Ishikawa (cell line): ENCODE measurements at regions not wholly inside any gene's neighbourhood (a gene's known extent, or its start where the extent isn't known, plus 50 kb on each side); places are given as distances from the start of the nearest gene placed in this dataset.

Source experiments
- CEBPB ChIP-seq: IDR thresholded peaks from 2 replicates; pipeline ENCODE4 v1.6.1; 2012
- CREB1 ChIP-seq: IDR thresholded peaks from 2 replicates; pipeline ENCODE4 v1.6.1; 2012; ENCODE audit warnings: low read depth
- EGR1 ChIP-seq: IDR thresholded peaks from 2 replicates; pipeline ENCODE4 v1.6.1; 2012
- EP300 ChIP-seq: IDR thresholded peaks from 2 replicates; pipeline ENCODE4 v1.6.1; 2012; ENCODE audit warnings: borderline replicate concordance
- FOXM1 ChIP-seq: IDR thresholded peaks from 2 replicates; pipeline ENCODE4 v1.6.1; 2012; ENCODE audit warnings: low read depth, borderline replicate concordance
- NFIC ChIP-seq: IDR thresholded peaks from 2 replicates; pipeline ENCODE4 v1.6.1; 2012
- RAD21 ChIP-seq: IDR thresholded peaks from 2 replicates; pipeline ENCODE4 v1.6.1; 2012; ENCODE audit warnings: low read depth
- TAF1 ChIP-seq: IDR thresholded peaks from 2 replicates; pipeline ENCODE4 v1.6.1; 2012; ENCODE audit warnings: low read depth, mild to moderate bottlenecking
- TCF12 ChIP-seq: IDR thresholded peaks from 2 replicates; pipeline ENCODE4 v1.6.1; 2012; ENCODE audit warnings: low read depth
- TEAD4 ChIP-seq: IDR thresholded peaks from 2 replicates; pipeline ENCODE4 v1.6.1; 2012
- YY1 ChIP-seq: IDR thresholded peaks from 2 replicates; pipeline ENCODE4 v1.6.1; 2012; ENCODE audit warnings: low read depth
- ZBTB7A ChIP-seq: IDR thresholded peaks from 2 replicates; pipeline ENCODE4 v1.6.1; 2012; ENCODE audit warnings: low read depth
- TF ChIP-seq, protein P1 (sequence below): IDR thresholded peaks from 2 replicates; pipeline ENCODE4 v1.6.1; 2012
- TF ChIP-seq, protein P2 (sequence below): IDR thresholded peaks from 2 replicates; pipeline ENCODE4 v1.6.1; 2012; ENCODE audit warnings: low read depth, mild to moderate bottlenecking
- TF ChIP-seq, protein P3 (sequence below): IDR thresholded peaks from 2 replicates; pipeline ENCODE4 v1.6.1; 2012

DNA sequence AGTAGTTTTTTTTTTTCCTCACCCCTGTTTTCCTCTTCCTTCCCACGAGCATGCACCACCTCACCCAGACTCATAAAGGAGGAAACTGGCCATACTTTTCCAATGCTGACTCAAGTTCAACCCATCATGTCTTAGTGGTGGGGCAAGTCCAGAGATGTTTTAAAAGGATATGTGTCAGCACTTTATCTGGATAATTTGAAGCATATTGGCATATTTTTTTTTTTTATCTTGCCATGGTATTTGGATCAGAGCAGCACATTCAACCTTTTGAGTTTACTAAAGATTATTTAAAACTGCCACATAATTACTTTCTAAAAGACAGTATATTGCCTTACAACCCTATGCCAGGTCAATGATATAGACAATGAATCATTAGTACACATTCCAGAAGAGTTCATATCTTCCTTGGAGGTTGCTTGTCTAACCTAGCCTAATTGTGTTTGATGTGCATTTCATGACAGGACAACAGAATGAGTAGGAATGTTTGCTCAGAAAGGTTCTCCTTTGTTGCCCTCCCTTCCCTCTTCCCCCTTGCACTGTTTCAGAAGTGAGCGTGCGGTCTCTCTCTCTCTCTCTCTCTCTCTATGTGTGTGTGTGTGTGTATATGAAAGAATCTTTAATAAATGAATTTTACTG, 950.7 kb upstream of the FAM98A start:
- TF ChIP-seq CEBPB (no peak), YY1 (no peak), TEAD4 (no peak), NFIC (no peak), TAF1 (no peak), RAD21 (no peak), ZBTB7A (no peak), EP300 (no peak), EGR1 (no peak), CREB1 (no peak), TCF12 (no peak), FOXM1 (no peak)
- TF ChIP-seq, protein P1, sequence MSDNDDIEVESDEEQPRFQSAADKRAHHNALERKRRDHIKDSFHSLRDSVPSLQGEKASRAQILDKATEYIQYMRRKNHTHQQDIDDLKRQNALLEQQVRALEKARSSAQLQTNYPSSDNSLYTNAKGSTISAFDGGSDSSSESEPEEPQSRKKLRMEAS, result no peak
- TF ChIP-seq, protein P2, sequence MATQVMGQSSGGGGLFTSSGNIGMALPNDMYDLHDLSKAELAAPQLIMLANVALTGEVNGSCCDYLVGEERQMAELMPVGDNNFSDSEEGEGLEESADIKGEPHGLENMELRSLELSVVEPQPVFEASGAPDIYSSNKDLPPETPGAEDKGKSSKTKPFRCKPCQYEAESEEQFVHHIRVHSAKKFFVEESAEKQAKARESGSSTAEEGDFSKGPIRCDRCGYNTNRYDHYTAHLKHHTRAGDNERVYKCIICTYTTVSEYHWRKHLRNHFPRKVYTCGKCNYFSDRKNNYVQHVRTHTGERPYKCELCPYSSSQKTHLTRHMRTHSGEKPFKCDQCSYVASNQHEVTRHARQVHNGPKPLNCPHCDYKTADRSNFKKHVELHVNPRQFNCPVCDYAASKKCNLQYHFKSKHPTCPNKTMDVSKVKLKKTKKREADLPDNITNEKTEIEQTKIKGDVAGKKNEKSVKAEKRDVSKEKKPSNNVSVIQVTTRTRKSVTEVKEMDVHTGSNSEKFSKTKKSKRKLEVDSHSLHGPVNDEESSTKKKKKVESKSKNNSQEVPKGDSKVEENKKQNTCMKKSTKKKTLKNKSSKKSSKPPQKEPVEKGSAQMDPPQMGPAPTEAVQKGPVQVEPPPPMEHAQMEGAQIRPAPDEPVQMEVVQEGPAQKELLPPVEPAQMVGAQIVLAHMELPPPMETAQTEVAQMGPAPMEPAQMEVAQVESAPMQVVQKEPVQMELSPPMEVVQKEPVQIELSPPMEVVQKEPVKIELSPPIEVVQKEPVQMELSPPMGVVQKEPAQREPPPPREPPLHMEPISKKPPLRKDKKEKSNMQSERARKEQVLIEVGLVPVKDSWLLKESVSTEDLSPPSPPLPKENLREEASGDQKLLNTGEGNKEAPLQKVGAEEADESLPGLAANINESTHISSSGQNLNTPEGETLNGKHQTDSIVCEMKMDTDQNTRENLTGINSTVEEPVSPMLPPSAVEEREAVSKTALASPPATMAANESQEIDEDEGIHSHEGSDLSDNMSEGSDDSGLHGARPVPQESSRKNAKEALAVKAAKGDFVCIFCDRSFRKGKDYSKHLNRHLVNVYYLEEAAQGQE, result no peak

DNA sequence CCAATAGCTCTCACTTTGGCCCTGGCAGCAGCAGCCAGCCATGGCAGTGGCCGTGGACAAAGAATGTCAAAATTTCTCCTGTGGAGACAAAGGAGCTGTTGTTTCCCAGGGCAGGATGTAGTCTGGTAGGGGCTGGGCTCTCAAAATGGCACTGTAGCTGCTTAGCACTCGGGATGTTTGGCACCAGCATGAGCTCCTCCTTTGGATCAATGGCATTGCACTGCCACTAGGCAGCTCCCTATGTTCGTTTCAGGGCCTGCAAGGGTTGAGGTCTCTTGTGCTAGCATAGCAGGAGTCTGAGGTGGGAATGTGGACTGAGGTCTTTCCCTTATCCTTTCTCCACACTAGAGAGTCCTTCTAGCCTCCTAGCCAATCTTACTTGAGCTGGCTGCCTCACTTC, 948.8 kb upstream of the FAM98A start:
- no peak for TF ChIP-seq TAF1
- no peak for TF ChIP-seq TCF12
- TF ChIP-seq, protein P3, sequence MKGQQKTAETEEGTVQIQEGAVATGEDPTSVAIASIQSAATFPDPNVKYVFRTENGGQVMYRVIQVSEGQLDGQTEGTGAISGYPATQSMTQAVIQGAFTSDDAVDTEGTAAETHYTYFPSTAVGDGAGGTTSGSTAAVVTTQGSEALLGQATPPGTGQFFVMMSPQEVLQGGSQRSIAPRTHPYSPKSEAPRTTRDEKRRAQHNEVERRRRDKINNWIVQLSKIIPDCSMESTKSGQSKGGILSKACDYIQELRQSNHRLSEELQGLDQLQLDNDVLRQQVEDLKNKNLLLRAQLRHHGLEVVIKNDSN, result no peak
- no peak for TF ChIP-seq EGR1
- no peak for TF ChIP-seq NFIC
- no peak for TF ChIP-seq RAD21
- no peak for TF ChIP-seq YY1
- TF ChIP-seq, protein P2, result no peak

DNA sequence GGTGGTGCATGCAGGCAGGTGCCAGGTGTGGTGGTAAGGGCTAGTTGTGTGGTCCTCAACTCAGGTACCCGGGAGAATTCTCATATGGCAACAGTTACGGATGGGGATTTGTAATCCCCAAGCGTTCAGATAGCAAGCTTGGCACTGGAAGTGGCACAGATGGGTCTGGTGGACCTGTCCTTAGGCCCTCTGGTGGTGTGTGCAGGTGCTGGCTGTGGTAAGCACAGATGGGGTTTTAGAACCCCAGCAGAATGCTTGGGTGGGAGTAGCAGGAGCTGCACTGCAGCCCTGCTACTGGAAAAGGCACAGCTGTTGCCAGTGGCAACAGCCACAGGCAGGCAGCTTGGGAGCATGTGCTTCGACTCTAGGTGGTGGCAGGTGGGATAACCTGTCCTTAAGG, 948.2 kb upstream of the FAM98A start:
- TF ChIP-seq RAD21 (no peak), TEAD4 (no peak), EGR1 (no peak), NFIC (no peak), CREB1 (no peak), FOXM1 (no peak), TAF1 (no peak), YY1 (no peak), ZBTB7A (no peak), TCF12 (no peak), CEBPB (no peak)
- TF ChIP-seq, protein P2, result no peak

DNA sequence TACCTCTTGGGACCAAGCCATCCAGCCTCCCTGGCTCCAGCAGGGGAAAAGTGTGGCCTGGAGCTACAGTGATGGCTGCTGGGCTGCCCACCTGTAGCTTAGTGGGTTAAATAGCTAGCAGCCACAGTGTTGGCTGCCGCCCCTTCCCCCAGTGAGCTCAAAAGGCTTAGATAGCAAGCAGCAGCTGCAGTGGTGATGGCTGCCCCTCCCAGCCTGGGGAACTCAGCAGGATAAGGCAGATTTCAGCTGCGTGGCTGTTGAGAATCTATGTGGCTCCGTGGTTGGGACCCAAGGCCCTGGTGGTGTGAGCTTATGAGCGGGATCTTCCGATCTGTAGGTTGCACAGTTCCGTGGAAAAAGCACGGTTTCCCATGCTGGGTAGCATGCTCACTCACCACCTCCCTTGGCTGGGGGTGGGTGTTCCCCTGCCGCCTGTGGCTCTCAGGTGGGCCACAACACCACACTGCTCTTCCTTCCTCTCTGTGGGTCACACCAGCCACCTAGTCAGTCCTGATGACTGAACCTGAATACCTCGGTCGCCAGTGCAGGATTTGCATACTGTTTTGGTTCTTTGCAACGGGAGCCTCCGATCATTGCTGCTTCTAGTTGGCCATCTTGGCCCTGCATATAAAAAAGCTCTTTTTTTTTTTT, 946.5 kb upstream of the FAM98A start:
- TF ChIP-seq NFIC (no peak), TAF1 (no peak), EP300 (no peak)

DNA sequence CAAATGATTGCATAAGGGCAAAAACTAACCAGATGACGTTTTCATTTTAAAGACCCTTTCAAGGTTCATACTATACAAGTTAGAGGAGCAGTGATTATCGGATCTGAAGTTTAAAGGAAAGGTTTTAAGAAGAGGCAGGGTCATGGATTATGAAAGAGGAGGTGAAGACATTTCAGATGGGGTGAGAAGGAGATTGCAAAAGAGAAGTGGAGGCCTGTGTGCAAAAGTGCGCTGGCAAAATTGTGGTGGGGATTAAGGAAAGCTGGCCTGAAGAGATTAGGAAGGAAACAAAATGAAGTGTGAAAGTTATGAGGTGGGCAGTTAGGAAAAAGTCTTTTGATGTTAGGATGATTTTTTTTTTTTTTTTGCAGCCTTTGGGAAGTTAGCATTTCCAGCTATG, 935.7 kb upstream of the FAM98A start:
- TF ChIP-seq YY1, result no peak
- TF ChIP-seq EGR1, result no peak
- no peak for TF ChIP-seq NFIC
- TF ChIP-seq TEAD4, result no peak
- TF ChIP-seq, protein P3, result no peak
- no peak for TF ChIP-seq EP300
- TF ChIP-seq CEBPB, result no peak
- TF ChIP-seq, protein P2, result no peak
- TF ChIP-seq CREB1, result no peak
- no peak for TF ChIP-seq TCF12
